ENCODE measurements at regions not wholly inside any gene's neighbourhood (a gene's known extent, or its start where the extent isn't known, plus 50 kb on each side); places are given as distances from the start of the nearest gene placed in this dataset.

DNA sequence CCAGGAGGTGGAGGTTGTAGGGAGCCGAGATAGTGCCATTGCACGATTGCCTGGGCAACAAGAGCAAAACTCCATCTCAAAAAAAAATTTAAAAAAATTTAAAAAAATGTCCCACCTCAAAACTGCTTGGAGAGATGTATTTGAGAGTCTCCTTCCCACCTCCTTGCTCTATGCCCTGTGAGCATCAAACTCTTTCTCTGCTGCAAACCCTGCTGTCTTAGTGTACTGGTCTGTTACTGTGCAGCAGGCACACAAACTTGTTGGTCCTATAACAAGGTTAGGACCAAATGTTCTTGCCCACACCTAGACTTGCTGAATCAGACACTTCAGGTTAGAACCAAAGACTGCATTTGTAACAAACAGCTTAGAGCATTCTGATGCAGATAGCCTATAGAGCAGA, 153.5 kb upstream of the FUT8 start:
- TF ChIP-seq BHLHE40 (IDR thresholded peaks at IDR 0.05; ENCODE audit: low read depth, low read length) (no peak), POLR2A (IDR thresholded peaks at IDR 0.05; ENCODE audit: low read depth, low read length) (no peak), MAZ (IDR thresholded peaks at IDR 0.05; ENCODE audit: borderline replicate concordance, low read depth, low read length) (no peak), RAD21 (IDR thresholded peaks at IDR 0.05; ENCODE audit: low read length) (no peak), MAFK (IDR thresholded peaks at IDR 0.05; ENCODE audit: low read depth, low read length) (no peak), SMC3 (IDR thresholded peaks at IDR 0.05; ENCODE audit: low read depth, low read length) (no peak), RCOR1 (IDR thresholded peaks at IDR 0.05; ENCODE audit: insufficient replicate concordance, low read length) (no peak), RFX5 (IDR thresholded peaks at IDR 0.05; ENCODE audit: low read depth, low read length) (no peak), CEBPB (IDR thresholded peaks at IDR 0.05; ENCODE audit: low read depth, low read length) (no peak), NFE2L2 (IDR thresholded peaks at IDR 0.05; ENCODE audit: low read depth, low read length) (no peak), CHD1 (IDR thresholded peaks at IDR 0.05; ENCODE audit: low read depth, low read length) (no peak)
- TF ChIP-seq, protein P1, sequence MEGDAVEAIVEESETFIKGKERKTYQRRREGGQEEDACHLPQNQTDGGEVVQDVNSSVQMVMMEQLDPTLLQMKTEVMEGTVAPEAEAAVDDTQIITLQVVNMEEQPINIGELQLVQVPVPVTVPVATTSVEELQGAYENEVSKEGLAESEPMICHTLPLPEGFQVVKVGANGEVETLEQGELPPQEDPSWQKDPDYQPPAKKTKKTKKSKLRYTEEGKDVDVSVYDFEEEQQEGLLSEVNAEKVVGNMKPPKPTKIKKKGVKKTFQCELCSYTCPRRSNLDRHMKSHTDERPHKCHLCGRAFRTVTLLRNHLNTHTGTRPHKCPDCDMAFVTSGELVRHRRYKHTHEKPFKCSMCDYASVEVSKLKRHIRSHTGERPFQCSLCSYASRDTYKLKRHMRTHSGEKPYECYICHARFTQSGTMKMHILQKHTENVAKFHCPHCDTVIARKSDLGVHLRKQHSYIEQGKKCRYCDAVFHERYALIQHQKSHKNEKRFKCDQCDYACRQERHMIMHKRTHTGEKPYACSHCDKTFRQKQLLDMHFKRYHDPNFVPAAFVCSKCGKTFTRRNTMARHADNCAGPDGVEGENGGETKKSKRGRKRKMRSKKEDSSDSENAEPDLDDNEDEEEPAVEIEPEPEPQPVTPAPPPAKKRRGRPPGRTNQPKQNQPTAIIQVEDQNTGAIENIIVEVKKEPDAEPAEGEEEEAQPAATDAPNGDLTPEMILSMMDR (conservative IDR thresholded peaks at IDR 0.05; ENCODE audit: low read depth, low read length) = no peak
- TF ChIP-seq, protein P2, sequence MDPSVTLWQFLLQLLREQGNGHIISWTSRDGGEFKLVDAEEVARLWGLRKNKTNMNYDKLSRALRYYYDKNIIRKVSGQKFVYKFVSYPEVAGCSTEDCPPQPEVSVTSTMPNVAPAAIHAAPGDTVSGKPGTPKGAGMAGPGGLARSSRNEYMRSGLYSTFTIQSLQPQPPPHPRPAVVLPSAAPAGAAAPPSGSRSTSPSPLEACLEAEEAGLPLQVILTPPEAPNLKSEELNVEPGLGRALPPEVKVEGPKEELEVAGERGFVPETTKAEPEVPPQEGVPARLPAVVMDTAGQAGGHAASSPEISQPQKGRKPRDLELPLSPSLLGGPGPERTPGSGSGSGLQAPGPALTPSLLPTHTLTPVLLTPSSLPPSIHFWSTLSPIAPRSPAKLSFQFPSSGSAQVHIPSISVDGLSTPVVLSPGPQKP (IDR thresholded peaks at IDR 0.05; ENCODE audit: borderline replicate concordance, low read depth, low read length) = no peak

Measured in IMR-90 (cell line).